ENCODE measurements at regions not wholly inside any gene's neighbourhood (a gene's known extent, or its start where the extent isn't known, plus 50 kb on each side); places are given as distances from the start of the nearest gene placed in this dataset.

DNA sequence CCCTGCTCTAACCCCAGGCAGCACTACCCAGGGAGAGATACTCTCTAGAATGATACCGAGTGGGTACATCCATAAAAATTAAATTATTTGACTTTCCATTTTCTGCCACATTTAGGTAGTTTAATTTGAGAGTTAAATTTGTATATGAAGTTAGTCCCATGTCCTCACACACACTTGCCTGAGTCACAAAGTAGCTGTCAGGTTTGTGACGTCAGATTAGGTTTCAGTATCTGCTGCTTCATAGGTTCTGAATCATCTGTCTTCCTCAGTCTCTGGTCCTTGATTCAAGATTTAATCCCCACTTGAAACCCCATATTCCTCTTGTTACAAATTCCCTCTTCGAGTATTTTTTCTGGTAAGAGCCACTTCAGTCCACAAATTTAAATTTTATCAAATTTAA, 738.6 kb upstream of the FAM98A start (continued):
- TF ChIP-seq NANOG (IDR thresholded peaks at IDR 0.05; ENCODE audit: insufficient read depth, low read depth, low read length, poor library complexity, severe bottlenecking), result no peak
- TF ChIP-seq ASH2L (IDR thresholded peaks at IDR 0.05; ENCODE audit: low read length), result no peak
- no peak for TF ChIP-seq CBX8 (IDR thresholded peaks at IDR 0.05; ENCODE audit: borderline replicate concordance, low read depth, low read length)
- TF ChIP-seq FOSL1 (IDR thresholded peaks at IDR 0.05; ENCODE audit: insufficient read depth, low read depth, low read length), result no peak

All from H1 (cell line).